Activated B cell treated with CpG ODN at 0.5 μM for 24 hours (primary cell): ENCODE measurements at regions not wholly inside any gene's neighbourhood (a gene's known extent, or its start where the extent isn't known, plus 50 kb on each side); places are given as distances from the start of the nearest gene placed in this dataset.

Source experiments
- ATAC-seq: fragments of 200-7000 bp; cut with Tn5 transposase; one replicate; pipeline ENCODE4 v1.10.0; 2021; ENCODE audit warnings: low read depth, mild to moderate bottlenecking, moderate library complexity
- CTCF ChIA-PET: fragments of 350-600 bp; sonication (Branson Sonifier 250); formaldehyde crosslinking; loops from one replicate; lab custom pipeline; 2021; ENCODE audit warnings: antibody characterized with exemption; lab: Charles Lee
- POLR2A ChIA-PET: fragments of 350-600 bp; sonication (Branson Sonifier 250); formaldehyde crosslinking; loops from one replicate; lab custom pipeline; 2021; ENCODE audit warnings: antibody characterized with exemption; lab: Charles Lee
- DNase-seq: peaks from one replicate; pipeline ENCODE4 v3.0.0; 2022
- H3K27ac Mint-ChIP-seq: one replicate; pipeline ENCODE4 v1.8.0; 2020; ENCODE audit warnings: mixed read lengths
- H3K27me3 Mint-ChIP-seq: one replicate; pipeline ENCODE4 v1.8.0; 2021; ENCODE audit warnings: mixed read lengths
- H3K36me3 Mint-ChIP-seq: one replicate; pipeline ENCODE4 v1.8.0; 2021; ENCODE audit warnings: low read depth, mixed read lengths
- H3K4me1 Mint-ChIP-seq: one replicate; pipeline ENCODE4 v1.8.0; 2021; ENCODE audit warnings: mixed read lengths
- H3K4me3 Mint-ChIP-seq: one replicate; pipeline ENCODE4 v1.8.0; 2020; ENCODE audit warnings: mild to moderate bottlenecking, mixed read lengths
- H3K9me3 Mint-ChIP-seq: one replicate; pipeline ENCODE4 v1.8.0; 2020; ENCODE audit warnings: mixed read lengths
- intact Hi-C: fragments of 100-400 bp; cut with micrococcal nuclease; formaldehyde crosslinking; loops from one replicate; pipeline ENCODE4 v1.15.1; 2024
- TF ChIP-seq, protein P1 (sequence below): fragments of 200-600 bp; IDR thresholded peaks from one replicate; pipeline ENCODE4 v1.8.0; 2022; ENCODE audit warnings: antibody characterized with exemption, mild to moderate bottlenecking

GRCh38 chr11:101401245-101401644 lies 182.6 kb downstream of the TRPC6 start:
- Mint-ChIP-seq H3K9me3 (peaks cover 5% of the 10 kb centered on the region), H3K27me3 (no peaks in the 10 kb centered on the region), H3K27ac (no peak overlapping the region), H3K4me1 (no peaks in the 10 kb centered on the region), H3K36me3 (no peaks in the 10 kb centered on the region), H3K4me3 (no peak overlapping the region)
- POLR2A ChIA-PET, result no interaction called here
- TF ChIP-seq, protein P1, sequence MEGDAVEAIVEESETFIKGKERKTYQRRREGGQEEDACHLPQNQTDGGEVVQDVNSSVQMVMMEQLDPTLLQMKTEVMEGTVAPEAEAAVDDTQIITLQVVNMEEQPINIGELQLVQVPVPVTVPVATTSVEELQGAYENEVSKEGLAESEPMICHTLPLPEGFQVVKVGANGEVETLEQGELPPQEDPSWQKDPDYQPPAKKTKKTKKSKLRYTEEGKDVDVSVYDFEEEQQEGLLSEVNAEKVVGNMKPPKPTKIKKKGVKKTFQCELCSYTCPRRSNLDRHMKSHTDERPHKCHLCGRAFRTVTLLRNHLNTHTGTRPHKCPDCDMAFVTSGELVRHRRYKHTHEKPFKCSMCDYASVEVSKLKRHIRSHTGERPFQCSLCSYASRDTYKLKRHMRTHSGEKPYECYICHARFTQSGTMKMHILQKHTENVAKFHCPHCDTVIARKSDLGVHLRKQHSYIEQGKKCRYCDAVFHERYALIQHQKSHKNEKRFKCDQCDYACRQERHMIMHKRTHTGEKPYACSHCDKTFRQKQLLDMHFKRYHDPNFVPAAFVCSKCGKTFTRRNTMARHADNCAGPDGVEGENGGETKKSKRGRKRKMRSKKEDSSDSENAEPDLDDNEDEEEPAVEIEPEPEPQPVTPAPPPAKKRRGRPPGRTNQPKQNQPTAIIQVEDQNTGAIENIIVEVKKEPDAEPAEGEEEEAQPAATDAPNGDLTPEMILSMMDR, result no peak
- ATAC-seq (no peak), DNase-seq (no peak)
- intact Hi-C loops, result no loop called here
- CTCF ChIA-PET, result no interaction called here

DNA sequence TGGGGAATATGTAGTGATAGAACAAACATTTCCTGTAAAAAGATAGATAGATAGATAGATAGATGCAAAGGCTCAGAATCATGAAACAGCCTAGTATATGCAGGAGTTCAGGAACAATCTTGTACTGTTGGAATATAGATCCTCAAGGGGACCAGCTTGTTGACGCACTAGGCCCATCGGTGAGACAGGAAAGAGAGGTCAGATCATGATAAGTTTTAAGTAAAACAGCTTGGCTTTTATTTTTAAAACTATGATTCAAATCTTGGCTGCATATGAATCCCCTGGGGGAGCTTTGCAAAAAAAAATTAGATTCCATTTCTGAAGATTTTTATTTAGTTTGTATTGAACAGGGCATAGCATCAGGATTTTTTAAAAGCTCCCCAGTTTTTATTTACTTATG lies 185.8 kb downstream of the TRPC6 start:
- H3K36me3 Mint-ChIP-seq, result no peaks in the 10 kb centered on the region
- peaks cover 15% of the 10 kb centered on the region for H3K9me3 Mint-ChIP-seq
- ATAC-seq, result no peak
- no peaks in the 10 kb centered on the region for H3K4me1 Mint-ChIP-seq
- TF ChIP-seq, protein P1, result no peak
- CTCF ChIA-PET, result no interaction called here
- intact Hi-C loops, result no loop called here
- no peaks in the 10 kb centered on the region for H3K27me3 Mint-ChIP-seq
- DNase-seq, result no peak
- no peak overlapping the region for H3K27ac Mint-ChIP-seq
- H3K4me3 Mint-ChIP-seq, result no peak overlapping the region
- POLR2A ChIA-PET, result no interaction called here

DNA sequence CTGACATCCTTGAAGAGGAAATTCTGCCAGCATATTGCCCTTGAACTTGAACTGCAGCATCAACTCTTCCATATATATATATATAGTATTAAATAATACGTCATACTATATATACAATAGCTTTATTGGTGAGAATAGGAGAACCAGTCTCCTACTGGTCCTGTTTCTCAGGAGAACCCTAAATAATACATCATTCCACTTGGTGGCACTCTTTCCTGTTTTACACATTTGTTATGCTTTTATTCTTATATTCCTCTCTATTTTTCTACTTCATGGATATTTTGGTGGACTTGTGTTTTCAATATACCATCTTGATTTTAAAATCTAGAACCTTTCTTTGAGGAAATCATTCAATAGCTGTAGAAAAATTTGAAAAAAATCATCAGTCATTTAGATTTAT lies 193.3 kb downstream of the TRPC6 start:
- CTCF ChIA-PET, result no interaction called here
- ATAC-seq, result no peak

DNA sequence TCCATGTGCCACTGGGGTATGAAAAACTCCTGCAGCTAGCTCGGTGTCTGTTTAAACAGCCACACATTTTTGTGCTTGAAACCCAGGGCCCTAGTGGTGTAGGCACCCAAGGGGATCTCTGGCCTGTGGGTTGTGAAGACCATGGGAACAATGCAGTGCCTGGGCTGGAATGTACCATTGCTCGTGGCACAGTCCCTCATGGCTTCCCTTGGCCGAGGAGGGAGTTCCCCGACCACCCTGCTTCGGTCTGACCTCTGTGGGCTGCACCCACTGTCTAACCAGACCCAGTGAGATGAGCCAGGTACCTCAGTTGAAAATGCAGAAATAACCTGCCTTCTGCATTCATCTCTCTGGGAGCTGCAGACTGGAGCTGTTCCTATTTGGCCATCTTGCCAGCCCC lies 214.0 kb downstream of the TRPC6 start:
- H3K27ac Mint-ChIP-seq, result no peak overlapping the region
- TF ChIP-seq, protein P1, result no peak
- POLR2A ChIA-PET, result no interaction called here
- intact Hi-C loops, result no loop called here
- H3K36me3 Mint-ChIP-seq, result no peaks in the 10 kb centered on the region
- ATAC-seq (no peak), DNase-seq (no peak)
- peaks cover 2% of the 10 kb centered on the region for H3K9me3 Mint-ChIP-seq
- no peak overlapping the region for H3K4me3 Mint-ChIP-seq
- H3K27me3 Mint-ChIP-seq, result no peaks in the 10 kb centered on the region
- no peaks in the 10 kb centered on the region for H3K4me1 Mint-ChIP-seq
- CTCF ChIA-PET, result no interaction called here

More for the DNA sequence above, 193.3 kb downstream of the TRPC6 start:
- Mint-ChIP-seq H3K27ac (no peak overlapping the region), H3K27me3 (no peaks in the 10 kb centered on the region), H3K9me3 (peaks cover 6% of the 10 kb centered on the region), H3K4me1 (no peaks in the 10 kb centered on the region), H3K36me3 (no peaks in the 10 kb centered on the region), H3K4me3 (no peak overlapping the region)
- TF ChIP-seq, protein P1, result no peak
- intact Hi-C loops, result loop anchor here (2.0 kb wide), 1 partner anchor 616 kb away; no protein-coding TSS in a partner anchor
- POLR2A ChIA-PET, result no interaction called here
- DNase-seq, result no peak

DNA sequence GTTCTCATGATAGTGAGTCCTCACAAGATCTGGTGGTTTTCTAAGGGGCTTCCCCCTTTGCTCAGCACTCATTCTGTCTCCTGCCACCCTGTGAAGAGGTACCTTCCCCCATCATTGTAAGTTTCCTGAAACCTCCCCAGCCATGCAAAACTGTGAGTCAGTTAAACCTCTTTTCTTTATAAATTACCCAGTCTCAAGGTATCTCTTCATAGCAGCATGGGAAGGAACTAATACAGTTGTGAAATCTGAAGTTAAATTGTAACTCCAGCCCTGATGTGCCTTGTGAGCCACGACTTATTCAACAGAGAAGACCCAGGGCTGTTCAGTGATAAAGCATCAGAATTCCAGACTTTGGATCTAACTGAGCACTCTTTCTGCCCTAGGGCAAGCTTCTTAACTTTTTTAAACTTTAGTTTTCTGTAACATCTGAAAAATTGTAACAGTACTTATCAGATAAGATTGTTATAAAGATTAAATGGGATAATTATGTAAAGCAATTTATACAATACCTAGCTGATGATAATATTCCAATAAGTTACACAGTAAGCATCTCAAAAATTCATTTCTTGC lies 220.0 kb downstream of the TRPC6 start:
- Mint-ChIP-seq H3K9me3 (peaks cover 4% of the 10 kb centered on the region), H3K4me1 (no peaks in the 10 kb centered on the region), H3K27me3 (no peaks in the 10 kb centered on the region), H3K27ac (no peak overlapping the region), H3K4me3 (no peak overlapping the region), H3K36me3 (no peaks in the 10 kb centered on the region)
- CTCF ChIA-PET, result no interaction called here
- ATAC-seq, result no peak
- intact Hi-C loops, result no loop called here
- POLR2A ChIA-PET, result no interaction called here
- DNase-seq, result no peak
- TF ChIP-seq, protein P1, result no peak
